Panc1 (cell line): ENCODE measurements at regions not wholly inside any gene's neighbourhood (a gene's known extent, or its start where the extent isn't known, plus 50 kb on each side); places are given as distances from the start of the nearest gene placed in this dataset.

Source experiments
- ATAC-seq: fragments of 200-7000 bp; cut with Tn5 transposase; 2 replicates; pipeline ENCODE4 v1.9.1; 2020; ENCODE audit warnings: mild to moderate bottlenecking, moderate library complexity
- BruUV-seq: library from RNA; stranded (reverse); fragments of 400-500 nt; replicated peaks from 2 replicates; lab custom pipeline; 2021; lab: Mats Ljungman, UMichigan
- CTCF ChIA-PET: fragments of 300-600 bp; sonication (Branson Sonifier 250); formaldehyde crosslinking; loops from one replicate; lab custom pipeline; 2022; ENCODE audit warnings: antibody characterized with exemption; lab: Charles Lee
- POLR2A ChIA-PET: fragments of 300-600 bp; sonication (Branson Sonifier 250); formaldehyde crosslinking; loops from one replicate; lab custom pipeline; 2022; ENCODE audit warnings: antibody characterized with exemption; lab: Charles Lee
- DNase-seq: peaks from one replicate; pipeline ENCODE4 v3.0.0-alpha.2; 2010; ENCODE audit warnings: low read depth, low spot score
- H3K27ac ChIP-seq: 2 replicates; pipeline ENCODE4 v1.5.1; 2011; ENCODE audit warnings: mild to moderate bottlenecking, low read length, inconsistent platforms
- H3K27me3 ChIP-seq: fragments of 200-500 bp; sonication (Bioruptor generic); 2 replicates; pipeline ENCODE4 v1.6.0; 2014; ENCODE audit warnings: low read length, inconsistent platforms; ENCODE audit not compliant: control insufficient read depth, insufficient read depth
- H3K36me3 ChIP-seq: fragments of 200-500 bp; sonication (Bioruptor generic); 2 replicates; pipeline ENCODE4 v1.5.1; 2014; ENCODE audit warnings: inconsistent platforms, mild to moderate bottlenecking, low read length, moderate library complexity; ENCODE audit not compliant: control insufficient read depth, insufficient read depth
- H3K4me1 ChIP-seq: 2 replicates; pipeline ENCODE4 v1.5.1; 2011; ENCODE audit warnings: inconsistent platforms, mild to moderate bottlenecking, low read length, moderate library complexity; ENCODE audit not compliant: control insufficient read depth, insufficient read depth
- H3K4me3 ChIP-seq, 2 experiments: 2 replicates each; pipeline ENCODE4 v1.5.1; 2011 to 2012; ENCODE audit warnings: low read depth in 2 of 2, low read length in 2 of 2, mild to moderate bottlenecking in 2 of 2, inconsistent platforms in 1 of 2, moderate library complexity in 1 of 2
- H3K9me3 ChIP-seq: fragments of 200-500 bp; sonication (Bioruptor generic); 2 replicates; pipeline ENCODE4 v1.5.1; 2014; ENCODE audit warnings: low read depth, mild to moderate bottlenecking, inconsistent platforms, low read length, moderate library complexity; ENCODE audit not compliant: control insufficient read depth, insufficient read depth
- POLR2AphosphoS5 ChIP-seq: IDR thresholded peaks from 2 replicates; pipeline ENCODE4 v1.6.1; 2012; ENCODE audit warnings: mild to moderate bottlenecking, low read depth, low read length, moderate library complexity
- REST ChIP-seq, 2 experiments: IDR thresholded peaks; 2 replicates each; pipeline ENCODE4 v1.6.1; 2011 to 2012; ENCODE audit warnings: low read depth in 2 of 2, control low read depth in 1 of 2, low read length in 1 of 2, mild to moderate bottlenecking in 1 of 2, moderate library complexity in 1 of 2; ENCODE audit not compliant: insufficient read depth in 1 of 2
- SIN3A ChIP-seq: IDR thresholded peaks from 2 replicates; pipeline ENCODE4 v1.6.1; 2012; ENCODE audit warnings: low read depth, mild to moderate bottlenecking, low read length, moderate library complexity, borderline replicate concordance; ENCODE audit not compliant: insufficient read depth
- TCF7L2 ChIP-seq: IDR thresholded peaks from 2 replicates; pipeline ENCODE4 v1.6.1; 2011; ENCODE audit warnings: mild to moderate bottlenecking, low read depth, low read length, inconsistent platforms
- in situ Hi-C: cut with HindIII; loops from 2 replicates; pipeline ENCODE4 v1.10.0; 2016; ENCODE audit warnings: low sequenced_read_pairs, low pct_unique_long_range_greater_than_20kb
- intact Hi-C: fragments of 100-400 bp; cut with micrococcal nuclease; formaldehyde crosslinking; loops from one replicate; pipeline ENCODE4 v1.10.0; 2022; ENCODE audit not compliant: unreplicated experiment
- TF ChIP-seq, protein P1 (sequence below): fragments of 450-650 bp; IDR thresholded peaks from 2 replicates; pipeline ENCODE4 v1.5.1; 2017; ENCODE audit warnings: mild to moderate bottlenecking

DNA sequence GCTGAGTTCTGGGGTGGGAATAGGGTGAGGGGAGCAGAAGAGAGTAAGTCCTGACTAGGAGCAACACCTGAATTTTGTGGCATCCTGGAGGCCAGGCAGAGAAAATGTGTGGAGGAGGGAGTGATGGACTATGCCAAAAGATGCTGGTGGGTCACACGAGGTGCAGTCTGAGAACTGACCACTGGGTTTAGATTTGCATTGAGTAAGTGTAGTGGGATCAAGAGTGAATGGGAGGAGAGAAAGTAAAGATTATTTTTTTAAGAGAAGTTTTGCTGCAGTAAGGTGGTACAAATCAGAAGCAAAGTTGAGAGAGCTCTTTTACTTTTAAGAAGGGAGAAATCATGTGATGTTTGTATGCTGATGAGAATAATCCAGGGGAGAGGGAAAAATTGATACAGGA lies 405.1 kb downstream of the DLEU7 start:
- intact Hi-C loops = no loop called here

DNA sequence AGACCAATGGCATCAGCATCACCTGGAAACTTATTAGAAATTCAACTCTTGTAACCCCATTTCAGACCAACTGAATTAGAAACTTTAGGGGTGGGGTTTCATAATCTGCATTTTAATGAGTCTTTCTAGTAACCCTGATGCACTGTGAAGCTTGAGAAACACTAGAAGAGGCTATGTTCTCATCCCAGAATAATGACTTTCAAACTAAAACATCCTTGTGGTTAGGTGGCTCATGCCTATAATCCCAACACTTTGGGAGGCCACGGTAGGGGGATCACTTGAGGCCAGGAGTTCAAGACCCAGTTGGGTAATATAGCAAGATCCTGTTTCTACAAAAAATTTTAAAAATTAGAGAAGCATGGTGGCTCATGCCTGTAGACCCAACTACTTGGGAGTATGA lies 402.4 kb downstream of the DLEU7 start:
- ChIA-PET POLR2A (no interaction called here), CTCF (no interaction called here)
- Histone ChIP-seq H3K27me3 (no peaks in the 10 kb centered on the region), H3K4me1 (no peaks in the 10 kb centered on the region), H3K27ac (no peak overlapping the region), H3K4me3 (no peak overlapping the region), H3K36me3 (no peaks in the 10 kb centered on the region), H3K9me3 (no peaks in the 10 kb centered on the region)
- BruUV-seq = no TSS peak
- ATAC-seq (no peak), DNase-seq (no peak)
- in situ Hi-C loops = no loop called here
- intact Hi-C loops = no loop called here
- TF ChIP-seq REST (IDR thresholded peaks at IDR 0.05; ENCODE audit: insufficient read depth in 1 of 2, low read depth in 2 of 2, low read length in 1 of 2) = no peak

More for the DNA sequence above, 405.1 kb downstream of the DLEU7 start:
- Histone ChIP-seq H3K4me1 (no peaks in the 10 kb centered on the region), H3K4me3 (no peak overlapping the region), H3K27ac (no peak overlapping the region), H3K27me3 (no peaks in the 10 kb centered on the region), H3K36me3 (no peaks in the 10 kb centered on the region), H3K9me3 (no peaks in the 10 kb centered on the region)
- ChIA-PET CTCF (no interaction called here), POLR2A (no interaction called here)
- ATAC-seq (no peak), DNase-seq (no peak)
- no TSS peak for BruUV-seq
- TF ChIP-seq REST (IDR thresholded peaks at IDR 0.05; ENCODE audit: insufficient read depth in 1 of 2, low read depth in 2 of 2, low read length in 1 of 2) = no peak
- TF ChIP-seq TCF7L2 = no peak
- no peak for TF ChIP-seq SIN3A
- TF ChIP-seq POLR2AphosphoS5 = no peak
- TF ChIP-seq, protein P1, sequence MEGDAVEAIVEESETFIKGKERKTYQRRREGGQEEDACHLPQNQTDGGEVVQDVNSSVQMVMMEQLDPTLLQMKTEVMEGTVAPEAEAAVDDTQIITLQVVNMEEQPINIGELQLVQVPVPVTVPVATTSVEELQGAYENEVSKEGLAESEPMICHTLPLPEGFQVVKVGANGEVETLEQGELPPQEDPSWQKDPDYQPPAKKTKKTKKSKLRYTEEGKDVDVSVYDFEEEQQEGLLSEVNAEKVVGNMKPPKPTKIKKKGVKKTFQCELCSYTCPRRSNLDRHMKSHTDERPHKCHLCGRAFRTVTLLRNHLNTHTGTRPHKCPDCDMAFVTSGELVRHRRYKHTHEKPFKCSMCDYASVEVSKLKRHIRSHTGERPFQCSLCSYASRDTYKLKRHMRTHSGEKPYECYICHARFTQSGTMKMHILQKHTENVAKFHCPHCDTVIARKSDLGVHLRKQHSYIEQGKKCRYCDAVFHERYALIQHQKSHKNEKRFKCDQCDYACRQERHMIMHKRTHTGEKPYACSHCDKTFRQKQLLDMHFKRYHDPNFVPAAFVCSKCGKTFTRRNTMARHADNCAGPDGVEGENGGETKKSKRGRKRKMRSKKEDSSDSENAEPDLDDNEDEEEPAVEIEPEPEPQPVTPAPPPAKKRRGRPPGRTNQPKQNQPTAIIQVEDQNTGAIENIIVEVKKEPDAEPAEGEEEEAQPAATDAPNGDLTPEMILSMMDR = no peak
- in situ Hi-C loops = no loop called here
